GM18507 (cell line): ENCODE measurements at regions not wholly inside any gene's neighbourhood (a gene's known extent, or its start where the extent isn't known, plus 50 kb on each side); places are given as distances from the start of the nearest gene placed in this dataset.

ENCODE experiments used
- DNase-seq: peaks from one replicate; pipeline ENCODE4 v3.0.0; 2011; ENCODE audit warnings: low read depth; ENCODE audit not compliant: insufficient read length; ENCODE audit errors: extremely low spot score
- FAIRE-seq: peaks from 2 replicates; lab custom pipeline; 2011; peaks lifted over from hg19 to GRCh38; lab: Jason Lieb, UNC

DNA sequence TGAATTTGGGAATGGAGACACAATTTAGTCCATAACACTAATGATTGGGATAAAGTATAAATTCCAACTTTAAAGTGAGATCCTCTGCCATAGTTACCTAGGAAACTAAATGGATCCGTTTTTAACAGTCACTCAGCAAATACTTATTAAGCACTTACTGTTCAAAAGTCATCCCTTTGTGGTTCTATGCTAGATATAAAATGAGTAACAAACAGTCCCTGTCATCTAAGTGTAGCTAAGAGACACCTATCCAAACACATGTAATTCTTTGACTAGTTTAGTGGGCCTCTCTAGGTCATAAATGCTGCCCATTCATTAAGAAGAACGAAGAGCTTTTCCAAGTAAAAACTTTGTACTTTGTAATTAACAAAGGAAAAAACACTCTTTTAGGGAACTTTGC is 244.2 kb upstream of the CDIN1 start:
- FAIRE-seq (no peak), DNase-seq (no peak)

DNA sequence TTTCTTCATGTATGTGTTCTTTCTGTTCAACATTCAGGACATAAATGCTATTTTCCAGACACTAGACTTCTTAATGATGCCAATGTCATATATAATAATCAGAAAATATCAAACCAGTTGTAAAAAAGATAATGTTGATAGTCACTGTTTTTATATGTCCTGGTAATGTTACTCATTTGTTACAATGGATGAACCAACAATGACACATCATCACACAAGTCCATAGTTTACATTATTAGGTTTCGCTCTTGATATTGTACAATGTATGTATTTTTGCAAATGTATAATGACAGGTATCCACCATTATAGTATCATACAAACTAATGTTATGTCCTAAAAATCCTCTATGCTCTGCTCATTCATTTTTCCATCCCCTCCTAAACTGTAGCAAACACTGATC is 243.8 kb upstream of the CDIN1 start:
- FAIRE-seq (no peak), DNase-seq (no peak)

DNA sequence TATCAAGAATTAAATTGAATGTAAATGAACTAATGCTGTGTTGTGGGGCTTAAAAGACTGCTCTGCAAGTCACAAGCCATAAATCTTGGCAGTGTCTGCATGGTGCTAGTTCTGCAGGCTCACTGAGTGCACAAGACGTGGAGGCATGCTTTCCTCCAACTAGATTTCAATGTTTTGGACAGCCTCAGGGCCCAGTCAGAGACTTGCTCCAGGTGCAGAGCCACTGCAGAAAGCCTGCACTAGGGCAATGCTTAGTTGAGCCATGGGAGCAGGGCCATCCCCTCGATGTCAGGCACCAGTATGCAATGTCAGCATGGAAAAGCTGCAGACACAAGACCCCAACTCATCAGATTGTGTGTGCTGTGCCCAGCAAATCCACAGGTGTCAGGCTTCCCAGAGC is 234.5 kb upstream of the CDIN1 start:
- no peak for FAIRE-seq
- no peak for DNase-seq

DNA sequence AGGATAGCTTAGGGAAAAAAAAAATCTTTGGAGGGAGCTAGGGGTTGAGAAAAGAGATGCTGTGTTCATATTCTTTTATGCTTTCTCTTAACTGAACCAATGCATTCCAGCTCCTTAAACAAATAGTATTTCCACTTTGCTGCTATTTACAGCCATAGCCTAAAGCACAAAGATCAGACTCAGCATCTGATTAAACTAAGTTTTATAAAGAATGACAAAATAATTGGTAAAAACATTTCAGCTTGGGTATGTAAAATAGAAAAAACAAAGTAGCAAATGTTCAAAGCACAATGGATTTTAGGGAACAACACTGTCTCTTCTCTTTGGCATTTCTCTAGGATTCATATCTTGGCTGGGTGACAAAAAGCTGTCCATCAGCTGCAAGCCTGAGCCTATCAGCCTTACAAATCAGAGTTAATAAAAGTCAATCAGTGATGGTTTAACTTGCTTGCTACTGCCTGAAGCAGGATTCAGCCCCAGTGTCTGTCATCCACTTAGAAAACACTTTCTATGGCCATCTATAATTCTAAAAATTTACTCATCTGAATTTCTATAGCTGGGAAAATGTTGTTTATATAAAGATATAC is 232.1 kb upstream of the CDIN1 start:
- no peak for FAIRE-seq

DNA sequence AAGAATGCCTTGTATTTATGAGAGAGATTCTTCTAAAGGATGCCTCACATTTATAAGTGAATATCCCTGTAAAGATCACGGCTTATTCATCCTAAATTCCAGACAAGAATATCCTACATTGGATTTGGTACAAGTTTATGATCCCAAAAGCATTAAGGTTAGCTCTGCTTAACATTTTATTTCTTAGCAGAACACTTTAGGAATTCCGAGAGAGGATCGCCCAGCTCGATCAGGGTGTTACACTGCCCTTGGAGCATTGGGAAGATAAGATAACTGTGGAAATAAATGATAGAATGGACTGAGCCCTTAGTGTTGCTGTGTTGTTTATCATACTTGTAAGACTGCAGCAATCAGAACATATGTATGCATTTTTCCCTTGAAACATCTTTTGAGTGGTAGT is 223.0 kb upstream of the CDIN1 start:
- FAIRE-seq (no peak), DNase-seq (no peak)

More for the DNA sequence above, 232.1 kb upstream of the CDIN1 start:
- no peak for DNase-seq

DNA sequence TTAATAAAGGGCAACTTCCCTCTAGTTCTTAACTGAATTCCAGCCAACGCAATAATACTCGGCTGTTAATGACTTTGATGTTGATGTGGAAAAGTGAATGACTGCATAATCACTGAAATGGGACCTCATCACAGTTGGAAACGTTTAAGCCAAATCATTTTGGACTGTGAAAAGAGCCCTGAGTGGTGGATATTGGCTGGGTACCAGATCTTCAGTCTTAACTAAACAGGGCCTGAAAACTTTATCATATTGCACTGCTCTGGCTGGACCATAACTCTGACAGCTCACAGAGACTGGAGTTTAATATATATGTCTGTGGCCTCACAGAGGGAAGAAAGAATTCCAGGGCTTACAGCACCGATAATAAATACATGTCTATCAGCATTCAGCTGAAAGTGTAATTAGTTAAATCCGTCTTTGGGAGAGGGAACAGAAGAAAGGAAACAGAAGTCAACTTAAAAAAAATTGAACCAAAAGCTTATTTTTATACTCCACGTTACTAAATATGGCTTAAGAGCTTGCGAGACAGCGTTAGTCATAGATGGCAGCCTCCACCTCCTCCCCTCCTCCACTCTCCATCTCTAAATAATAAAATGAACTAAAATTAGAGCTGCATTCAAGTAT is 222.3 kb upstream of the CDIN1 start:
- no peak for DNase-seq
- no peak for FAIRE-seq

DNA sequence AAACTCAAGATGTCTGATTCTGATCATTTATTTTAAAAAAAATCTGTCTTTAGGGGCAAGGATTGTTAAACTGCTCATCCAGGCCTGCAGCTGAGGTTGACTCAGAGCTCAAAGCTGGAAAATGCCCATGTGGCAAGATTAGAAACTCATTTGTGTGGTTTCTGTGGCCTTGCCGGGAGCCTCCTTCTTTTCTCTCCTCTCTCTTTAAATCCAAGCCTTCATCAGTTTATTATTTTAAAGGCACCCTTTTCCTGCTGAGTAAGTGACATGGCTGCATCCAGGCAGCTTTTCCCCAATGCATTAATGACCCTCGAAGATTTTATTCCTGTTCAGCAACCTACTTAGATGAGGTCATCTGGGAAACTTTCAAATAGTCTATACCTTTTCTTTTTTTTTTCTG is 221.3 kb upstream of the CDIN1 start:
- no peak for DNase-seq
- FAIRE-seq = no peak

DNA sequence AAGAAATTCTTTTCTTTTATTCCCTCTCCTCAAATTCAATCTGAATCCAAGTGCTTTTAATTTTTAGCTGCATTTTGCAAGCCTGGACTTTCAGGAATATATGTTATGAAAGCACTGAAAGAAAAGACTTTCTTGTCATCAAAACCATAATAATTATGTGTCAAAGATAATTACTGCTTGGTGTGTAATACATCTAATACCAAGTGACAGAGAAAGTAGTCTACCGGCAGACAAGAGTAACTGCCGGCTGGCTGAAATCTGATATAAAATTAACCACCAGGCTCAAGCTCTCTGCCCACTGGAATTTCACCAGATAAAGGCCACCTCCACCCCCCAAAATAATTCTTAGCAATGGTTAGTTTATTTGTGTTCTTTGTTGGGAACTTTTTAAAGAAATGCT is 220.9 kb upstream of the CDIN1 start:
- FAIRE-seq (no peak), DNase-seq (no peak)

DNA sequence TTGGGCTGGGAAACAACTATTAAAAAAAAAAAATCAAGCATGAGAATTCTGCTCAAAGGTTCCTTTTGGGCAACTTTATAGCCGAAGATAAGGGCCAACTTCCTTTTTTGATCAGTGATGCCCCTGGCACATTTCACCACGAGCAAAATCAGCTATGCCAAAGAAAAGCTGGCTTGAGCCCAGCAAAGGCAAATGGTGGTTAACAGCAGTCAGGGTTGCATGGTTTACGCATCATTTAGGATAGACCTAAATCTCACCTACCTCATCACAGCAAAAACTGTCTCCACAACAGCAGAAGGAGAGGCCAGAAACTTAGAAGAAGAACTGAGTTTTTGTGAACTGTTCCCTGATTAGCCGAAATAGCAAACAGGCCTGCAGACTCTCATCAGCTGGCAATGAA is 220.1 kb upstream of the CDIN1 start:
- FAIRE-seq = no peak
- DNase-seq = no peak

DNA sequence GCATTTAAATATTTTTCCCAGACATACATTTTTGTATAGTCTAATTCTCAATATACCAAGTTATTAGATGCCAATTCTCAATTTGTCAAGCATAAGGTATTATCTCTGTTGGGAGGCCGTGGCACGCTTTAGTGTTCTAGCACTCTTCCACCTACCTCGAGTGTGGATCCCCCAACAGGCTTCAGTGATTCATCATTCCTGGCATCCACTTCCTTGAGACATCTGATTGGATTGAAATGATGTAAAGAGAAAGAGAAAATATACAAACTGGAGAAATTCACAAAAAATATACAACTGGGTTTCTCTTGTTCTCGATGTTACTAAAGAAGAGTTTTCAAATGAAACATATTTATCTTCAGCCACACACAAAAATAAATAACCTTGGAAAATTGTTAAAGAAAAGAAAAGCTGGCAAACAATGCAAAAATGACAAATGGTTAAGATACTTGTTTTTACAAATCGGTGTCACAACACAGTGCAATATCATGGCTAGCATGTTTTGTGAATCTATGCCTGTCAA is 218.0 kb upstream of the CDIN1 start:
- FAIRE-seq (no peak), DNase-seq (no peak)

DNA sequence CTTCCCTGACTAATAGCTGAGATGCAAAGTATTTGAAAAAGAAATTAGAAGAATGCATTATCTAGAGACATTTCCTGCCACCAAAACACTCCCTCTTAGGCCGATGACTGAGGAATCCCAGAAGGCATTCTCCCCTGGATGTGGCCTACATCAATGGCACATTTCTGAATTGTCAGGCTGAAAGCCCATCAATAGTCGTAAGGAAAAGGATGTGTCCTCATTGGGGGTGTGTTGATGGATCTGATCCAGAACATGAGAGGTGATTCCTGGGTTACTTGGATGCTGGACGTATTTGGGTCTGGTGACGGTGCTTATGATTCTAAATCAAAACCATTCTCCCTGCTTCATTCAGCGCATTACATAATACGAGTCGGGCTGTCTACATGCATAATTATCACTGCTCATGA is 216.9 kb upstream of the CDIN1 start:
- no peak for DNase-seq
- no peak for FAIRE-seq

DNA sequence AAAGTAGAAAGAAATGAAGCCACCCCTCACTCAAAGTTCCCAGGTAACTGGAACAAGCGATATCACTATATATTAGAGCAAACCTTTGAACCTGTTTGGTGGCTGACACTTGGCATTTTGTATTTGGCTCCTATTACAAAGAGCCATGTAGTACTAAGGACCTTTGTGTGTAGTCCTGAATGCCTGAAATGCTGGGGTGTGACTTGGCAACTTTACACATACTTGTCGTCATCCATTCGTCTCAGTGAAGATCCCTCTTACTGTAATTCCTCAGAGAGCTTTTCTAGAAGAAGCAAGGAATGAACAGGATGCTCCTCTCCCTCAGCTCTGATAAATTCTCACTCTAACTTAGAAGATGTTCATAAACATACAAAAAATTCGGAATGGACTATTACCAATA is 216.1 kb upstream of the CDIN1 start:
- DNase-seq (no peak), FAIRE-seq (no peak)

DNA sequence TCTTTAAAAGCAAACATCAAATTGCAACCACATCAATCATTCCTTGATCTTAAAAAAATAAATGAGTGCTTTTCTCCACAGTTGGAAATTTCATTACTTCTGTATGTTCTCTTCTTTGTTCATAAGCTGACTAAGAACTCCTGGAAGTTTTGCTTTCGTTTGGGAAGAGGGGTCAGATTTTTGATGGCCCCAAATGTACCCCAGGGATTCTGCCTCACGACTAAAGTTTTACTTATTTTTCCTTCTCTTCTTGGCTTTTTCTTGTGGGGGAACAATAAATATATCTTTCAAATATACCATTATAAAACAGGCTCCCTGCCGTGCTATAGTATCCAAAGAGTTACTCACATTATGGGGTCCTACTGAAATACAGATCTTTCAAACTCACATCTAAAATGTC is 215.0 kb upstream of the CDIN1 start:
- FAIRE-seq = no peak
- no peak for DNase-seq

DNA sequence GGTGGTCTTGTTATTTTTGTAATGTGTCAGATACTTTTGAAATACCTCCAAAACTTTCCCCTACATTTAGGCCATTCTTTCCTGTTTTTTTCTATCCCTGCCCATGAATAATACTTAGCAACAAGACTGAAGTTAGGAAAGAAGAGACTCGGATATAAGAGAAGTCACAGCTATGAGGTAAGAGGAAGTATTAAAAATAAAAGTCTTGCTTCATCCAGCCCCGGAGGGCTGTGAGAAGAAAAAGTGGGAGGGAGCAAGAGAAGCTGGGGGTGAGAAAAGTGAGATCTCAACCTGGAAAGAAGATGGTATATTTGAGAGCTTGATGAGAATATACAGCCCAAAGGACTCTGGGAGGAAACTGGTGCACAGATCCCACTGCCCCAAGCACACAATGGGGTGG is 213.5 kb upstream of the CDIN1 start:
- FAIRE-seq (no peak), DNase-seq (no peak)

DNA sequence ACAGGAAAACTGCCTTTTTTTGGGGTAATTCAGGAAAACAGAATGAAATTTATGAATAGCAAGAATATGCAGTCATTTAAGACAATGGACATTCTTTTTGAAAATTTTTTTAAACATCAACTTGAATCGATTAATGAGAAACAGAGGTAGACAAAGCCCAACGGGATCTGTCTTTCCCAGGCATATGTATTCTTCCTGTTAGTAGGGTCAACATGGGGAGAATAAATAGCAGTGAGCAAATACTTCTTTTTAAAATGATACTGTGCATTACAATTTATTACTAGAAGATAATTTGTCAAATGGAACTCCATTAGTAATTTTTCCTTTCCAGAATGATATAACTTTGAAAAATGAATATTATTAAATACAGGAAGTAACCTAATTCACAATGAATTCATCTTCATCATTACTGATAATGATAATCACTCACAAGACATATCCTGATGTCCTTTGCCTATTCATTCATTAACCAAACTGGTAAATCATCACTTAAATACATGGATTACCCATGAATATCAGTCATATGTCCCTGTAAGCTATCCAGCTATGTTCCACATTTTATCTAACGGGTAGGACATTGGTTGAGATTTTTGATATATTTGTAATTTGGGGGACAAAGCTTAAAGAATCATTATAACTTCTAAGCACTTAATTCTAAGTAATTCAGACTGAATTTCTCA is 209.2 kb upstream of the CDIN1 start:
- DNase-seq = no peak
- no peak for FAIRE-seq

DNA sequence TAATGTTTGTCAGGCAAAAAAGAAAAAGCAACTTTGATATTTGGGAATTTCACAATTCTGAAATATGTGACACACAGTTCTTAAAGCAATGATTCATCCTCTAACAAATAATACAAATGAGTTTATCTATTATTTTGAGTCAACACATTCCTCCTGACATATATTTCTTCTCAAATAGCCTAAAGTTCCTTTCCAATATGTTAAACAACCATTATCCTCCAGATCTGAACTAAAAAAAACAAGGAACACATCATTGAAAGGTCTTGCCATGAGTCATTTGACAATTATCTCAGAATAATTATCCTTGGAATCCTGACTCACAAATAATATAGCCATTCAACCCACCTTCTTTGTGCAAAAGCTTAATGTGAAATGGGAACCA is 208.7 kb upstream of the CDIN1 start:
- FAIRE-seq (no peak), DNase-seq (no peak)

DNA sequence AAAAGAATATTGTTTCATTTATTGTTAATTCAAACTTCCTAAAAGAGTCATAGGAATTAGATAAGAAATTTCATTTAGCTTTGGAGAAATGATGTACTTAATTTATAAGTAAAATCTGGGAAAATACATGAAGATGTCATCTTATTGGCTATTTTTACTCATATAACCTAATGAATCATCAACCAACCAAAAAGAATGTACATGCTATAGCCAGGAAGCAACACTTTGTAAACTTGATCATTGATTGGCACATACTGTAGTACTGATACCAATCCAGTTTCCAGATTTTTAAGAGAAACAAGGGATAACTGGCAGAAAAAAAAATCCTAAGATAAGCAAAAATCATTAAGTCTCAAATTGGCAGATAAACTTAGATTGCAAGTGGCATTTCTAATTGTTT is 207.9 kb upstream of the CDIN1 start:
- no peak for FAIRE-seq

DNA sequence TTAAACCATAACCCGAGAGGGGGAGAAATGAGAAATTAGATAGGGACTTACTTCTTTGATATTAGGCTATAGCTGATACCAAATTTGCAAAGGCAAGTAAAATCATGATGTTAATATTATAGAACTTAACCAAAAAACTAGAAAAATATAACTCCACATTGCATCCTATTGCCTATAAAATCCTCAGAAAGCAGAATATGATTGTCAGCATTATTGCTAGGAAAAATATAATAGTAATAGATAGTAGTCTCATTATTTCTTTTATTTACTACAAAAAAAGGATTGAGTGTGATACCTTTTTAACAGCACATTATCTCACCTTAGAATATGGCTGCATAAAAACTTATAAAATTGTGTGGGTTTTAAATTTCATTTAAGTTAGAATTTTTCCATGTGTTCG is 206.5 kb upstream of the CDIN1 start:
- no peak for DNase-seq
- no peak for FAIRE-seq

More for the DNA sequence above, 207.9 kb upstream of the CDIN1 start:
- DNase-seq = no peak

DNA sequence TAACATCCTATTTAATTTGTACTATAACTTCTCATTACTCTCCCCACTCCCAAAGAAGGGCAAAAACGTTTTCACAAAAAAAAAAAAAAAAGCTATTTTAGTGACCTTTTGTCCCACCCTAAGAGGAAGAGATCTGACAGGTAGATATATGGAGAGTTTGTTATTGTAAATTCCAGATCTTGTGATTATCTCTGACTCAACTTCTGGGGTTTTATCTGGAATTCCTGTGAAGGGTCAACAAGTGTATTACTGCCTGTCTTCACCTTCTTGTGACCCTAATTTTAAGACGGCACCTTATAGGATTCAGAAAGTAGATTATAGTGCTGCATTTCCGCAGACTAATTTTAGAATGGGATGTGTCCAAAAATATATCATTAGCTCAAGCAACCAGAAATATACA is 205.9 kb upstream of the CDIN1 start:
- DNase-seq (no peak), FAIRE-seq (no peak)

DNA sequence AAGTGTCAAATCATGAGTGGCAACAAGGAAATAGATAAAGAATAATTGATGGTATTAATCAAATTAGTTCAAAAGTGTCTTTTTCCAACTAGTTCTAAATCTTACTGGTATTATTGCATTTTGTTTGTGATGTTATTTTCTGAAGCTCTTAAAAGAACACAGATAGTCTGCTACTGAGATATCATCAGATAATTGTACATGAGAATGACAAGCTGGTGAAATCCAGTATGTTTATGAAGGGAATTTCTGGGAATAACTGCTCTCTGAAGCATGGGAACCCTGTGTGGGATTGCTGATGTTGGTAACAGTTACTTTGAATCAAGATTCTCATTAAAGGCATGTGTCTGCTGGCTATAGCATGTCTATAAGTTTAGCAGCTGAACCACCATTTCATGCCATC is 190.3 kb upstream of the CDIN1 start:
- DNase-seq (no peak), FAIRE-seq (no peak)

DNA sequence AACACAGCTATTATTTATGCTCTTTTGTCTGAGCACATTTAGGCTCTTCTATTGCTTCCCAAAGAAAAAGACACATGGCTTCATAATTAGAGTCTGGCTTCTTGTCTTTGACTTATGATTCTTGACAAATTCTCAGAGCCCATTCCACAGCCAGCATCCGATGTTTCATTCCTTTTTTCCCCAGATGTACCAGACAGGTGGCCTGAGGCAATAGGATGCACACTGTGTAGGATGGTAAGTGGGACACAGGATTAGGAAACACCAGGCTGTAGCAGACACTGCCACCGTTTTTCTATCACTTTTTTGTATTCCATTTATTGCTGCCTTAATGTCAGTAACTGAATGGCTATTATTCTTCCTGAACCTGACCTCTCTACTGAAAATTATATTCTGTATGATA is 188.9 kb upstream of the CDIN1 start:
- DNase-seq (no peak), FAIRE-seq (no peak)
